A172 (cell line): ENCODE measurements at regions not wholly inside any gene's neighbourhood (a gene's known extent, or its start where the extent isn't known, plus 50 kb on each side); places are given as distances from the start of the nearest gene placed in this dataset.

ENCODE experiments used
- DNase-seq: peaks from one replicate; pipeline ENCODE4 v3.0.0-alpha.2; 2015; ENCODE audit warnings: low spot score

- DNase-seq: no peak
These were observed 346.0 kb downstream of the CYRIA start for GRCh38 chr2:16319551-16320121.

GRCh38 chr2:16318474-16319195, 347.0 kb downstream of the CYRIA start:
- DNase-seq: no peak

GRCh38 chr2:16318051-16318450, 347.6 kb downstream of the CYRIA start:
- DNase-seq: no peak

GRCh38 chr2:16317211-16317830, 348.3 kb downstream of the CYRIA start:
- no peak for DNase-seq

- DNase-seq: no peak
These were observed 349.0 kb downstream of the CYRIA start for GRCh38 chr2:16316456-16317210.

GRCh38 chr2:16315908-16316307, 349.7 kb downstream of the CYRIA start:
- DNase-seq: no peak

- DNase-seq: no peak
These were observed 350.2 kb downstream of the CYRIA start for GRCh38 chr2:16315458-16315835.

- DNase-seq: no peak
These were observed 350.8 kb downstream of the CYRIA start for GRCh38 chr2:16314691-16315457.

GRCh38 chr2:16314001-16314400, 351.6 kb downstream of the CYRIA start:
- DNase-seq: no peak

GRCh38 chr2:16313235-16313975, 352.2 kb downstream of the CYRIA start:
- DNase-seq: no peak

GRCh38 chr2:16312771-16313170, 352.9 kb downstream of the CYRIA start:
- DNase-seq: no peak

- no peak for DNase-seq
These were observed 353.9 kb downstream of the CYRIA start for GRCh38 chr2:16311521-16312440.

- DNase-seq: no peak
These were observed 356.8 kb downstream of the CYRIA start for GRCh38 chr2:16308816-16309215.

- no peak for DNase-seq
These were observed 360.6 kb downstream of the CYRIA start for GRCh38 chr2:16304876-16305590.

- DNase-seq: no peak
These were observed 361.9 kb downstream of the CYRIA start for GRCh38 chr2:16303761-16304160.

GRCh38 chr2:16303273-16303577, 362.4 kb downstream of the CYRIA start:
- no peak for DNase-seq

- DNase-seq: no peak
These were observed 362.3 kb downstream of the MYCN start for GRCh38 chr2:16302431-16303272.

GRCh38 chr2:16301961-16302360, 361.6 kb downstream of the MYCN start:
- DNase-seq: no peak

- DNase-seq: no peak
These were observed 358.5 kb downstream of the MYCN start for GRCh38 chr2:16298866-16299265.
